Inflammatory macrophage (primary cell): ENCODE measurements at regions not wholly inside any gene's neighbourhood (a gene's known extent, or its start where the extent isn't known, plus 50 kb on each side); places are given as distances from the start of the nearest gene placed in this dataset.

ENCODE experiments used
- DNase-seq, 2 donors: peaks; one replicate each; pipeline ENCODE4 v3.0.0-alpha.2; 2020 to 2022

DNA sequence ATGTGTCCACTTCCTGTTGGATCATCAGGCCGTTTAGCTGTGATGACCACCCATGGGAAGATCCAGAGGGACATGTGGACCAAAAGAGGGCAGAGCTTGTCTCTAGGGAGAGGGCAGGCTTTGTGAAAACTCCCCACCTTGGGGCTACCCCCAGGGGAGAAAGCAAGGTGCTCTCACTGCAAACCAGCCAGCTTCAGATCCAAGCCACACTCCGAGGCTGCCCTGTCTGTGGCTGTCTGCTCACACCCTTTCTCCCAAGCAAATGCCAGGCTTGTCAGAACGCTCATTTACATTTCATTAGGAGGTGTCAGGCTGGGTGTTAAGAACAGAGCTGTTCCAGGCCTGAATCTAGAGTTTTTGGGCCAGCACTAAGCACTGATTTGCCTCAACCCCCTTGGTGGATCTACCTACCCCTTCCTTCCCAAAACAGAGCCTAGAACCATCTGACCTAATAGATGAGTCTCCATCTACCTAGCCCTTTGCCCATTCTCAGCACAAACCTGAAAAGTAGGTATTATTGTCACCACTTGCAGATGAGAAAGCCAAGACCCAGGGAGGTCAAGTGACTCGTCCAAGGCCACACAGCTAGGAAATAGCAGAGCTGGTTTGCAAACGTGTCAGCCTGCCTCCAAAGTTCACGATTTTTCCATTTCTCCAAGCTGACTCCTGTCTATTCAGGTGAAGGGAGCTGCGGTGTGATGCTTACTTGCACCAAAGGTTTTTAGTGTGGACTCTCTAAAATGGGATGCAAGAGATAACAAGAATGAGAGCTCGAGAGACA, 130.9 kb downstream of the EMX2 start:
- no peak for DNase-seq

DNA sequence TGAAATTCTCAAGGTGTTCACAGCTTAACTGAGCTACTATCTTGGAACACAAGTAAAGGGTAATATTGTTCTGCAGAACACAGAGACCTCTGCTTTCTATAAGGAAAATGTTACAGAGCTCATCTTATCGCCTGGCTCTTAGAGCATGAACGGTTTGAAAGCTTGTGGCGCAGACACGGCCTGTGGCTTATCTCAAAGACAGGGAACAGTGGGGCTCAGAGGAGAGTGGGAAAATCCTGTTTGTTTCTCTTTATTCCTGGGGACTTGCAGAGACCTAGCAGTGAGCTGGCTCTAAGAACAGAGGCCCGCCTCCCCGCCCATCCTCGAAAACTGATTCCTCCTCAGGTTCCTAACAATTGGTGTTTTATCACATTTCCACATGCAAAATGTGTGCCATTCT, 131.7 kb downstream of the EMX2 start:
- no peak for DNase-seq

DNA sequence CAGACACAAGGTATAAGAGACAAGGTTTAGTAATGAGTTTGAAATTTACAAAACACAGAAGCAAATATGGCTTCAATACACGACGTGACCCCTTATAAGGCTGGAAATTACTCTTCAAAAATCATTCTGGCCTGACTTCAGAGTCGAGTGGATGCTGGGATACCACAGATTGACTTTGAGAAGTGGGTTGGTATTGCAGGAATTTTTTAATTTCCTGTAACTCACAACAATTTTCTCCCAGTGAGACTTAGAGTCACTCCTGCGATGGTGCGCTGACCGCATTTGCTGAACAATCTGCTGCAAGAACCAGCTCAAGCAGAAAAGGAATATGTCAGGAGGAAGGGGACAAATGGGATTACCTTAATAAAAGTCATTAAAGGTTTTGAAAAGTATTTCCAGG, 132.1 kb downstream of the EMX2 start:
- no peak for DNase-seq

GRCh38 chr10:117675514-117676055, 133.0 kb downstream of the EMX2 start:
- DNase-seq: no peak

- no peak for DNase-seq
Measured at GRCh38 chr10:117677239-117677638, 134.7 kb downstream of the EMX2 start.

GRCh38 chr10:117677890-117678500, 135.4 kb downstream of the EMX2 start:
- DNase-seq: no peak

DNA sequence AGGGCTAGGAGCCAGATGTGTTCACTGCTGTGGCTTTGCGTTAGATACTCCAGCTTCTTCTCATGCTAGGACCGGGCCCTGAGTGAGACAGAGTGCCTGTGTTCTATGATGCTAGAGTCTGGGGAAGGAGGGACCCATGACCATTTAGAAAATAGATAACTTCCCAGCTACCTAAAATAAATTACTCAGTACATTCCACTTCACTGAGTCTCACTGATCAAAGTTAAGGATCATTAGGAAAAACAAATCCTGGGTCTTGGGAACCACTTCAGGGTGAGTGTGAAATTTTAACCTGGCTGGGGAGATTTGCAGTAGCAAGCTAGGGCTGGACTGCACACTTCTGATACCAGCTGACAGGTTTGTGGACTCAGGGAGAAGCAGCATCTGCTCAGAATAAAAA, 138.1 kb downstream of the EMX2 start:
- no peak for DNase-seq

DNA sequence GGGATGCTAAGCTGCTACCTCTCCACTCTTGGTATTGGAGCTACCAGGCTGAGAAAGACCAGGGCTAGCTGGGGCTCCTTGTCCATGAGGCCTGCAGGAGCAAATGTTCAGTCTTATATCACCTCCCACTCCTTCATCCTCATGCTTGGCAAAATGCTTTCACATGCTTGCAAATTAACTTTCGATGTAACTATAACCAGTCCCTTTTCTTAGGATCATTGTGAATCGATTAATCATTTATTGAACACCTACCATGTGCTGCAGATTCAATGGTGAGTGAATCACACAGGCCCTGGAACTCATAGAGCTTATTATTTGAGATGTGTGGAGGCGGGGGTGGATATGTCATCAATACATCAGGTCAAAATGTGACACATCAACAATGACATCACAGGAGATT, 138.6 kb downstream of the EMX2 start:
- DNase-seq: no peak

- DNase-seq: no peak
Measured at GRCh38 chr10:117684046-117684610, 141.6 kb downstream of the EMX2 start.

DNA sequence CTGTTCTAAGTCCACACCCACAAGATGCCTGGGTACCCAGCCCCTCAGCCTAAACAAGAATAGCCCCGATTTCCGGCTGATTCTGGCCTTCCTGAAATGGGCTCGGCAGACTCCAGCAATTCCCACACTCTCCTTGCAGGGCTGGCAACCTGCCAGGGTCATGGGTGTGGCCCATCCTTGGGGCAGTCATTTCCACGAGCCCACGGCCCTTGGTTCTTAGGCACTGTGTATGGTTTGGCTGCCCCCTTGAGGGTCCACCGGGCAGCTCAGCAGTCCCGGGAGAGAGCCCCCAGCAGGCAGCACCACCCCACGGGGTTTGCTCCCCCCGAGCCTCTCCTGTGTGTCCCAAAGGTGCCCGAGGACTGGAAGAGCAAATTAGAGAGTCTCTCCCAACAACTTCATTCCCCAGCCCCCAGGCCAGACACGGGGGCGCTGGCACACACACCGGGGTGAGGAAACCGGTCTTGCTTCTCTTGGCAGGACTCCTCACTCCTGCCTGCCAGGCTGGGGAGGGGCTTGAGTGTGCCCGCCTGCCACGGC, 142.2 kb downstream of the EMX2 start:
- DNase-seq: no peak

GRCh38 chr10:117685431-117685830, 142.9 kb downstream of the EMX2 start:
- DNase-seq: no peak

GRCh38 chr10:117686606-117687005, 144.1 kb downstream of the EMX2 start:
- no peak for DNase-seq

GRCh38 chr10:117688358-117688757, 145.8 kb downstream of the EMX2 start:
- DNase-seq: no peak

- DNase-seq: no peak
Measured at GRCh38 chr10:117689566-117689965, 147.0 kb downstream of the EMX2 start.

DNA sequence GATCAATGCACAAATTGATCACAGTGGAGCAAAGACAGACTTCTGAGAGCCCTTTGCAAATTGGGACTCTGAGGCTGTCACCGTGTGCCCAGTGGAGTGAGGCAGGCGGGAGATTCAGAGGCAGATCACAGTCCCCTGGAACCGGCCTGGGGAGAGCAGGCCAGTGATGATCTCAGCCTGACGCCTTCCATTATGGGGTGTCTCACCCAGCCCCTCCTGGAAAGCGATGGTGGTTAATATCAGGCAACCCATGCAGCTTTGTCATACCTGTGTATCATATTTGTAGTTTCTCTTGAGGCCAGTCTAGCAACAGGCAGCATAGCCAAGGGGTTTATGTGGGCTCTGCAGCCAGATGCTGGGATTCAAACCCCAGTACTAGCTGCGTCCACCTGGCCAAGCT, 147.8 kb downstream of the EMX2 start:
- DNase-seq: no peak

DNA sequence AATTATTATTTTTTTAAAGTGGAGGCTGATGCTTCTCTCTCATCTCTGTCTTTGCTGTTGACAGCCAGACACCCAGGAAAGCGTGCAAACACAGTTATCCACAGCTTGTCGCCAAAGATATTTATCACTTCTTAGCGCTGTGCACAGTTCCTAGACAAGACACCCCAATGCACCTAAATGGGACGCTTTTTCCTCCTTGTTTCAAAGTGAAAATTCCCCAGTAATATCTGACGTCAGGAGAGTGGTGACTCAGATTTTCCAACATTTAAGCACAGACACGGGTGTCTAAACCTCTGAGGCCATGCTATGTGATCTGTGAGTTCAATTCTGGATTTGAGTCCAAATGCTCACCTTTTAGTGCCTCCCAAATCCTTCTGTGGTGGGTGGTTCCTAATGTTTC, 151.6 kb downstream of the EMX2 start:
- DNase-seq: no peak

- no peak for DNase-seq
Measured at GRCh38 chr10:117697402-117697801, 154.9 kb downstream of the EMX2 start.

GRCh38 chr10:117698809-117699208, 156.3 kb downstream of the EMX2 start:
- DNase-seq: no peak

GRCh38 chr10:117699436-117700075, 157.0 kb downstream of the EMX2 start:
- no peak for DNase-seq

DNA sequence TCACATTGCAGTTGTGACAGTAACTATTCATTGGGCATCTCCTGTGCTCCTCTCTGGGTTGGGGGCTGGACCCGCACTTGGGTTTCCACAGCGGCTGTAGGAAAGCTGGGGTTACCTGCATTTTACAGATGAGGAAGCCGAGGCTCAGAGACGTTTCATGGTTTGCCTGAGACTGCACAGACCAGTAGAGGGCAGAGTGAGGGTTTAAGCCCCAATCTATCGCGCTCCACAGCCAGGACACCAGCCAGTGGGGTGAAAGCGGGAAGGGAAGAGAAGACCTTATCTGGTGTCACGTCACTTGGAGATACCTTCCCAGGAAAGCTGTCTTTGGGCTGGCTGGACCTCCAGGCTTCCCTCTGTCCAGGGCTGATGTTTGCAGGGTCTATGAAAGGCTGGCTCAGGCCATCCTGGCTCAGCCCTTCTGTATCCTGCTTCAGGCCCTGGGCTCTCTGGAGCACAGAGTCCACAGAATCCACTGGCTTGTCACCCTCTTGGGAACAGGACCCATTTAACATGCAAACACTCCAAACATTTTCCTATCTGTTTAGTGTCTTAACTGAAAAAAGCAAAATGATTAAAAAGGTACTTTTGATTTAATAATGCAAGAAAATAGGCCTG, 167.7 kb downstream of the EMX2 start:
- DNase-seq: no peak

DNA sequence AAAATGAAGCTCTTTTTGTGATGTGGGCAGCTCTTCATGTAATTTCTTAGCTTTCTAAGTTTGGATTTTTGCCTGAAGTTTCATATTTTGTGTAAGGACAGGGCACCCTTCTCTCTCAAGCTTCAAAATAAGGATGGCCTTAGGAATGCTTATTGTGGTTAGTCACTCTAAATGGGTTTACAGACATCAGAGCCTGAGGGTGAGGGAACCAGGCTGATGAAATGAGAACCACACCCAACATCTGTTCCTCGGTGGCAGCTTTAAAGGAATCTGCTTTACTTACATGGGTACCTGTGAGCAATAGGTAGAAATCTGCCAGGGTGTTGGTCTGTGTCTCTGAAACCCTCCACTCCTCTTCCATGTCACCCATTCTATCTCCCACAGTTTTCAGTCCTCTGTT, 174.3 kb downstream of the EMX2 start:
- DNase-seq: no peak
